ENCODE measurements at regions not wholly inside any gene's neighbourhood (a gene's known extent, or its start where the extent isn't known, plus 50 kb on each side); places are given as distances from the start of the nearest gene placed in this dataset.

DNA sequence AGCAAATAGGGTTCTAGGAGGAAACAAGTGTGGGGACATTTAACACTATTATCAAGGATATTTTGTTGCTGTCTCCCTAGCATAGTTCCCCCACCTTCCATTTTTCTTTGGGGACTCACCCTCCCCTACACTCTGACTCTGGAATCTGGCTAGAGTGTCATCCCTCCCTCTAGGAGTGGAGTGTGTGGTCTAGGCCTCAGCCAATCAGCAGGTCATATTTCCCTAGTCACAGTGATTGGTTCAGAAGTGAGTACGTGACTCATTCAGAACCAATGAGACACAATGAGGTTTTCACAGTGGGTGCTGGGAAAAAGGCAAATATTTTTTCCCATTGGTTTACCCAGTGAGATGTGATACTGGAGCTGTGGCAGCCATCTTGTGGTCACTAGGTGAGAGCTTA is 234.4 kb downstream of the SHQ1 start:
- Histone ChIP-seq H3K79me2 (ENCODE audit: control insufficient read depth in 1 of 2, insufficient read depth in 2 of 2, low read length in 2 of 2) (no peaks in the 10 kb centered on the region), H3K4me3 (ENCODE audit: extremely low read depth in 1 of 4, insufficient read depth in 2 of 4, low read depth in 3 of 4, low read length in 4 of 4) (no peak overlapping the region), H3K27me3 (replicated peaks in 1 of 4; ENCODE audit: control insufficient read depth in 3 of 4, extremely low read depth in 1 of 4, insufficient read depth in 3 of 4, low read length in 3 of 4) (no peaks in the 10 kb centered on the region), H4K20me1 (replicated peaks in 1 of 2; ENCODE audit: control insufficient read depth in 1 of 2, insufficient read depth in 2 of 2, low read length in 2 of 2) (no peaks in the 10 kb centered on the region), H3K4me1 (replicated peaks in 1 of 4; ENCODE audit: control insufficient read depth in 3 of 4, insufficient read depth in 4 of 4, low read length in 3 of 4) (no peaks in the 10 kb centered on the region), H4K5ac (ENCODE audit: insufficient read length, low read depth, low read length) (no peak overlapping the region), H3K36me3 (ENCODE audit: control insufficient read depth in 2 of 4, insufficient read depth in 4 of 4, low read length in 3 of 4) (no peaks in the 10 kb centered on the region), H3K14ac (ENCODE audit: insufficient read length) (no peak overlapping the region), H2AK5ac (ENCODE audit: low read depth, low read length) (no peak overlapping the region), H3K9me3 (ENCODE audit: insufficient read depth in 2 of 2, low read depth in 1 of 2, low read length in 1 of 2) (peaks cover 0 to 5% of the 10 kb centered on the region in 2 experiments; a peak in 1 of 4 replicates), H4K8ac (ENCODE audit: extremely low read depth, insufficient read depth, low read length) (no peak overlapping the region), H3K56ac (replicated peaks; ENCODE audit: insufficient read length, low read depth, low read length) (no peak overlapping the region), H2BK20ac (ENCODE audit: low read length) (no peak overlapping the region), H3K23ac (ENCODE audit: insufficient read length) (no peak overlapping the region), H3K18ac (ENCODE audit: extremely low read depth, low read length) (no peak overlapping the region), H3K23me2 (ENCODE audit: low read depth, low read length) (no peaks in the 10 kb centered on the region), H2BK12ac (ENCODE audit: low read depth, low read length) (no peak overlapping the region), H3K27ac (ENCODE audit: low read depth, low read length) (no peak overlapping the region), H2BK5ac (ENCODE audit: low read depth, low read length) (no peak overlapping the region), H3K79me1 (ENCODE audit: low read depth, low read length) (no peaks in the 10 kb centered on the region), H3K9ac (replicated peaks in 1 of 4; ENCODE audit: extremely low read depth in 1 of 4, low read depth in 3 of 4, low read length in 3 of 4) (no peak overlapping the region), H4K91ac (replicated peaks; ENCODE audit: insufficient read length, low read length) (no peak overlapping the region), H2AFZ (ENCODE audit: low read length) (no peak overlapping the region), H2BK15ac (ENCODE audit: low read length) (no peak overlapping the region), H3K4me2 (ENCODE audit: insufficient read depth in 1 of 2, low read depth in 2 of 2, low read length in 2 of 2) (no peak overlapping the region), H2BK120ac (replicated peaks; ENCODE audit: low read depth, low read length) (no peak overlapping the region), H3K4ac (replicated peaks; ENCODE audit: insufficient read length, low read depth, low read length) (no peak overlapping the region)
- ChIA-PET POLR2A (ENCODE audit: partially characterized antibody) (no interaction called here), CTCF (ENCODE audit: partially characterized antibody) (interaction anchor here (0.7 to 1.5 kb wide), 2 partner anchors 42 to 53 kb away, joined by 3 to 6 read pairs; no protein-coding TSS in a partner anchor)
- DNase-seq (ENCODE audit: low read depth in 1 of 2, low spot score in 2 of 2), result no peak
- 86% methylated on average over 1 of the region's 1 CpG; no CpG with 5 or more reads in 1 of the 2 experiments for WGBS, 2 experiments (ENCODE audit: extremely low coverage in 1 of 2, insufficient coverage in 1 of 2, insufficient read length in 1 of 2, insufficient replicate concordance in 2 of 2, low coverage in 1 of 2, low lambda C conversion rate in 2 of 2, missing lambda C conversion rate in 1 of 2)
- FAIRE-seq, result no peak
- no peak for TF ChIP-seq PHF8 (conservative IDR thresholded peaks at IDR 0.05; ENCODE audit: low read depth, low read length)
- TF ChIP-seq SRF (IDR thresholded peaks at IDR 0.05; ENCODE audit: low read depth, low read length), result no peak
- TF ChIP-seq SIX5 (IDR thresholded peaks at IDR 0.05; ENCODE audit: low read depth, low read length), result no peak
- no peak for TF ChIP-seq NRF1 (IDR thresholded peaks at IDR 0.05; ENCODE audit: low read depth, low read length)
- no peak for TF ChIP-seq JUN (IDR thresholded peaks at IDR 0.05; ENCODE audit: low read depth, low read length)
- TF ChIP-seq SUZ12 (IDR thresholded peaks at IDR 0.05; ENCODE audit: low read length), result no peak
- no peak for TF ChIP-seq ASH2L (IDR thresholded peaks at IDR 0.05; ENCODE audit: low read length)
- TF ChIP-seq TAF7 (optimal IDR thresholded peaks at IDR 0.05; ENCODE audit: borderline replicate concordance, low read depth, low read length), result no peak
- TF ChIP-seq HDAC2 (IDR thresholded peaks at IDR 0.05; ENCODE audit: borderline replicate concordance in 1 of 2, low read depth in 2 of 2, low read length in 2 of 2), result no peak
- TF ChIP-seq RNF2 (IDR thresholded peaks at IDR 0.05; ENCODE audit: borderline replicate concordance, low read depth, low read length, missing control alignments, poor library complexity, severe bottlenecking), result no peak
- no peak for TF ChIP-seq KDM1A (IDR thresholded peaks at IDR 0.05; ENCODE audit: borderline replicate concordance, low read length)
- TF ChIP-seq TEAD4 (IDR thresholded peaks at IDR 0.05; ENCODE audit: low read depth, low read length), result no peak
- no peak for TF ChIP-seq BCL11A (IDR thresholded peaks at IDR 0.05; ENCODE audit: low read depth in 2 of 2, low read length in 2 of 2)
- TF ChIP-seq EZH2 (IDR thresholded peaks at IDR 0.05; ENCODE audit: low read depth, low read length, severe bottlenecking), result no peak
- no peak for TF ChIP-seq YY1 (IDR thresholded peaks at IDR 0.05; ENCODE audit: low read depth, low read length)

All from H1 (cell line).